Spleen (tissue), 11 donors: ENCODE measurements at regions not wholly inside any gene's neighbourhood (a gene's known extent, or its start where the extent isn't known, plus 50 kb on each side); places are given as distances from the start of the nearest gene placed in this dataset.

Source experiments
- DNase-seq: peaks from one replicate; pipeline ENCODE4 v3.0.0-alpha.2; 2020
- H3K27ac ChIP-seq, 8 donors: fragments of 200-600 bp; sonication (generic) in 7 of 8; 1 replicate in 4 of 8; 2 replicates in 4 of 8; pipeline versions ENCODE4 v1.5.0 to v1.8.0; 2016 to 2021; ENCODE audit warnings: inconsistent platforms in 4 of 8, mild to moderate bottlenecking in 4 of 8, moderate library complexity in 1 of 8
- H3K27me3 ChIP-seq, 7 donors: fragments of 200-600 bp; sonication (generic) in 6 of 7; replicated peaks in 1 of 7; 1 replicate in 4 of 7; 2 replicates in 3 of 7; pipeline versions ENCODE4 v1.5.0 to v1.8.0; 2016 to 2021; ENCODE audit warnings: inconsistent platforms in 3 of 7, mild to moderate bottlenecking in 1 of 7
- H3K36me3 ChIP-seq, 6 donors: fragments of 200-600 bp; sonication (generic) in 5 of 6; 1 replicate in 4 of 6; 2 replicates in 2 of 6; pipeline versions ENCODE4 v1.5.0 to v1.8.0; 2016 to 2021; ENCODE audit warnings: inconsistent platforms in 2 of 6
- H3K4me1 ChIP-seq, 6 donors: fragments of 200-600 bp; sonication (generic) in 5 of 6; 1 replicate in 3 of 6; 2 replicates in 3 of 6; pipeline versions ENCODE4 v1.5.0 to v1.8.0; 2016 to 2021; ENCODE audit warnings: inconsistent platforms in 3 of 6
- H3K4me3 ChIP-seq, 8 donors: fragments of 200-600 bp; sonication (generic) in 7 of 8; 1 replicate in 4 of 8; 2 replicates in 4 of 8; pipeline versions ENCODE4 v1.5.0 to v1.8.0; 2016 to 2021; ENCODE audit warnings: inconsistent platforms in 4 of 8, mild to moderate bottlenecking in 4 of 8, moderate library complexity in 2 of 8
- H3K9me3 ChIP-seq, 8 donors: fragments of 200-600 bp; sonication (generic) in 7 of 8; 1 replicate in 4 of 8; 2 replicates in 4 of 8; pipeline versions ENCODE4 v1.5.0 to v1.8.0; 2016 to 2021; ENCODE audit warnings: inconsistent platforms in 4 of 8
- CTCF ChIP-seq, 11 experiments: fragments of 200-600 bp in 7 of 11; fragments of 450-650 bp in 4 of 11; sonication (generic) in 4 of 11; IDR thresholded peaks in 8 of 11; conservative IDR thresholded peaks in 3 of 11; 1 replicate in 7 of 11; 2 replicates in 4 of 11; pipeline versions ENCODE4 v1.4.0 to v1.8.0; 2016 to 2021; ENCODE audit warnings: antibody characterized with exemption in 11 of 11, inconsistent platforms in 4 of 11, mild to moderate bottlenecking in 1 of 11
- POLR2A ChIP-seq, 3 donors: fragments of 450-650 bp; IDR thresholded peaks; one replicate each; pipeline ENCODE4 v1.5.1; 2017; ENCODE audit warnings: antibody characterized with exemption in 3 of 3, mild to moderate bottlenecking in 1 of 3
- POLR2AphosphoS5 ChIP-seq, 3 donors: sonication (generic); formaldehyde crosslinking; IDR thresholded peaks; one replicate each; pipeline ENCODE4 v1.5.1; 2017; ENCODE audit warnings: antibody characterized with exemption in 3 of 3
- WGBS, 5 donors: extraction: QIAGEN DNeasy Blood & Tissue Kit in 3 of 5; methylation state at CpG; one replicate each; pipeline versions ENCODE4 v1.1.5 to v1.1.7; 2013 to 2018; 5-methylcytosine and 5-hydroxymethylcytosine counted together
- intact Hi-C: fragments of 100-400 bp; cut with DNase I; formaldehyde crosslinking; loops from one replicate; pipeline ENCODE4 v1.15.0; 2023; ENCODE audit warnings: low total_unique reads
- donor health status: healthy with polysubstance abuse.
- donor health status: DM: no; HTN: no; CAD: no; lungs with moderate emphysema.
- donor health status: DM: no; HTN: no; CAD: no.
- donor health status: Bipolar disorder and iron deficiency.
- donor health status: healthy.
- donor health status: DM: no; HTN: no; CAD: no.
- donor health status: DM: yes; HTN: yes; CAD: no.

- H3K27ac ChIP-seq, result no peak overlapping the region
- no peaks in the 10 kb centered on the region for H3K9me3 ChIP-seq
- H3K27me3 ChIP-seq, result no peaks in the 10 kb centered on the region
- H3K36me3 ChIP-seq, result no peaks in the 10 kb centered on the region
- no peaks in the 10 kb centered on the region for H3K4me1 ChIP-seq
- no peak overlapping the region for H3K4me3 ChIP-seq
- TF ChIP-seq POLR2A (IDR thresholded peaks at IDR 0.05) (no peak), CTCF (IDR thresholded peaks at IDR 0.05 in 8 of 11, conservative IDR thresholded peaks at IDR 0.05 in 3 of 11) (no peak), POLR2AphosphoS5 (IDR thresholded peaks at IDR 0.05) (no peak)
- DNase-seq, result no peak
- intact Hi-C loops, result no loop called here
These were observed 335.8 kb downstream of the RAD51AP2 start for GRCh38 chr2:17182399-17182798.

GRCh38 chr2:17181051-17181752 lies 337.0 kb downstream of the RAD51AP2 start:
- no peaks in the 10 kb centered on the region for H3K36me3 ChIP-seq
- H3K4me3 ChIP-seq, result no peak overlapping the region
- H3K27ac ChIP-seq, result no peak overlapping the region
- no peaks in the 10 kb centered on the region for H3K9me3 ChIP-seq
- H3K27me3 ChIP-seq, result no peaks in the 10 kb centered on the region
- no peak for DNase-seq
- WGBS, 5 donors, result 88 to 93% (median 91%) methylated on average over 4 of the region's 4 CpGs
- H3K4me1 ChIP-seq, result no peaks in the 10 kb centered on the region
- intact Hi-C loops, result no loop called here
- TF ChIP-seq POLR2AphosphoS5 (IDR thresholded peaks at IDR 0.05) (no peak), CTCF (IDR thresholded peaks at IDR 0.05 in 8 of 11, conservative IDR thresholded peaks at IDR 0.05 in 3 of 11) (no peak), POLR2A (IDR thresholded peaks at IDR 0.05) (no peak)

- DNase-seq, result no peak
- Histone ChIP-seq H3K4me1 (no peaks in the 10 kb centered on the region), H3K27ac (no peak overlapping the region), H3K36me3 (no peaks in the 10 kb centered on the region), H3K9me3 (no peaks in the 10 kb centered on the region), H3K4me3 (no peak overlapping the region), H3K27me3 (no peaks in the 10 kb centered on the region)
- intact Hi-C loops, result no loop called here
- no peak for TF ChIP-seq POLR2AphosphoS5 (IDR thresholded peaks at IDR 0.05)
- TF ChIP-seq CTCF (IDR thresholded peaks at IDR 0.05 in 8 of 11, conservative IDR thresholded peaks at IDR 0.05 in 3 of 11), result no peak
- 79 to 91% (median 84%) methylated on average over 1 of the region's 1 CpG for WGBS, 5 donors
These were observed 339.0 kb downstream of the RAD51AP2 start for GRCh38 chr2:17179145-17179808.

GRCh38 chr2:17177088-17177487 lies 341.2 kb downstream of the RAD51AP2 start:
- Histone ChIP-seq H3K9me3 (no peaks in the 10 kb centered on the region), H3K36me3 (no peaks in the 10 kb centered on the region), H3K27ac (no peak overlapping the region), H3K27me3 (no peaks in the 10 kb centered on the region), H3K4me1 (no peaks in the 10 kb centered on the region), H3K4me3 (no peak overlapping the region)
- WGBS, 5 donors, result 49 to 71% (median 50%) methylated on average over 1 of the region's 1 CpG
- intact Hi-C loops, result no loop called here
- TF ChIP-seq POLR2AphosphoS5 (IDR thresholded peaks at IDR 0.05) (no peak), POLR2A (IDR thresholded peaks at IDR 0.05) (no peak)
- DNase-seq, result no peak
